Stimulated activated CD4-positive, alpha-beta T cell treated with anti-CD3 and anti-CD28 coated beads, Interleukin-4, amount 100 ng/mL, for 48 hours (primary cell): ENCODE measurements at regions not wholly inside any gene's neighbourhood (a gene's known extent, or its start where the extent isn't known, plus 50 kb on each side); places are given as distances from the start of the nearest gene placed in this dataset.
"Not testable (repeated sequence)": the region's sequence is repeated elsewhere in the genome, so short reads cannot be mapped to it uniquely, and the experiment has no call there.

Experiments used
- DNase-seq, 2 donors: peaks; one replicate each; pipeline ENCODE4 v3.0.0-alpha.2; 2020; ENCODE audit warnings: low read depth in 2 of 2

GRCh38 chr3:72088486-72089025, 303.6 kb upstream of the PROK2 start:
- DNase-seq, result no peak

- no peak for DNase-seq
Measured at GRCh38 chr3:72087420-72087819, 302.5 kb upstream of the PROK2 start.

DNA sequence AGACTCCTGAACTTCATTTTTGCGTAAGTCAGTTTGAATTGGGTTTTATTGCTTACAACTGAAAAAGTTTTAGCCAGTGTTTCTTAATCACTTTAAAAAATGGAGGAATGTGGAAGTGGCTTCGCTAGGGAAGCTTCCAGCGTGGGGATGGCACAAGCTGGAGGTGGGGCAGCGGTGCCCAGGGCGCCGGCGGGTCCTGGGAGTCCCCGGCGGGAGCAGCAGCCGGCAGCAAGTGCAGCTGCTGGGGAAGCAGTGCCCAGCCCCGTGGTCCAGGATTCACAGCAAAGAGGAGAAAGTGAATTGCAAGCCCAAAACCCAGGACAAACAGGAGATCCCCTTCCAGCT, 301.8 kb upstream of the PROK2 start:
- no peak for DNase-seq

DNA sequence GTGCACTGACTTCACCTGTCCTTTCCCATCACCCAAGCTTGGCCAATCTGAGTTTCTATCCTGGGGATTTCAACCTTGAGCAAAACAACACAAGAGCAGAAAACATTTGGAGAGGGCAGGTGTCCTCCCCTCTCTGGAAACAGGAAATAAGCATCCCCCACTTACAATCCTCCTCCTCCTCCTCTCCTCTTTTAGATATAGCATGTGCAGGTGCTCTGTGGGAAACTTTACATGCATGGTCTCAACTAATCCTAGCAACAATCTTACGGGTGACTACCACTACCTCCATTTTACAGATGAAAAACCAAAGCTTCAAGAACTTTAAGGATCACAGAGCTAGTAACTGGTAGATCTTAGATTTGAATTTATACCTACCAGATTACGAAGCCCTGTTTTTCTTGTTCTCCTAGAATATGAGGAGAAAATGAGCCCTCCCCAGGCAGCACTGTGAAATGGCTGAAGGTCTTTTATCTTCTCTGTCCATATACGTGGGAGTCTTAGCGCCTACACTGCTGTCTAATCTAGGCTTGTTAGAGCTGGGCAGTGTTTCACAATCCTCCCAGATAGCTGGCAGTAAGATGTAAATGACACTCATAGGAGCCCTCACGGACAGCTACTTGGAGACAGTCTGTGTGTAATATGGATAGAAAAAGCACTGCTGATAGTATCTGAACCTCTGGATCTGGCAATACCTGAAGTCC, 301.2 kb upstream of the PROK2 start:
- DNase-seq, result no peak

GRCh38 chr3:72085036-72085435, 300.1 kb upstream of the PROK2 start:
- DNase-seq, result no peak

GRCh38 chr3:72082776-72083462, 298.0 kb upstream of the PROK2 start:
- no peak for DNase-seq

GRCh38 chr3:72082186-72082715, 297.3 kb upstream of the PROK2 start:
- no peak for DNase-seq

DNA sequence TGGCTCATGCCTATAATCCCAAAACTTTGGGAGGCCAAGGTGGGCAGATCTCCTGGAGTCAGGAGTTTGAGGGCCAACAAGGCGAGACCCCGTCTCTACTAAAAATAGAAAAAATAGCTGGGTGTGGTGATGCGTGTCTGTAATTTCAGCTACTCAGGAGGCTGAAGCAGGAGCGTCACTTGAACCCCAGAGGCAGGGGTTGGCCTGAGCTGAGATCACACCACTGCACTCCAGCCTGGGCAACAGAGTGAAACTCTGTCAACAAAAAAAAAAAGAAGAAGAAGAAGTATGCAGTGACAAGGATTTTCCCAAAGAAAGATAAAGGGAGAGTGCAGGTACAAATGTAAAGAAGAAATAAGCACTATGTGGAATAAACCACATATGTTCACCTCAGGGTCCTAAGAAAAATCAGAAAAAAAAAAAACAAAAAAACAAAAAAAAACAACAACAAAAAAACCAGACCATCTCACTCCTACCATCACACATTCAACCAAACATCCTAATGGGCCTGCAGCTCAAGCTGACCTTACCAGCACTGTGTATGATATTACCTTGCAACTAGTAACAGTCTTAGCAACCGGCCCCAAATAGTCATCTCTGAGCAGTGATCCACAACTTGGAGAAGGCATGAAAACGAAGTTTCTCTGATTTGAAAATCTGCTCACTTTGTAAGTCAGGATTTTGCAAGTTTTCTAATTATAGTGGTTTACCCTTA, 296.7 kb upstream of the PROK2 start:
- DNase-seq, result no peak

GRCh38 chr3:72080800-72081199, 295.9 kb upstream of the PROK2 start:
- no peak for DNase-seq

- DNase-seq, result no peak
Measured at GRCh38 chr3:72080095-72080494, 295.1 kb upstream of the PROK2 start.

DNA sequence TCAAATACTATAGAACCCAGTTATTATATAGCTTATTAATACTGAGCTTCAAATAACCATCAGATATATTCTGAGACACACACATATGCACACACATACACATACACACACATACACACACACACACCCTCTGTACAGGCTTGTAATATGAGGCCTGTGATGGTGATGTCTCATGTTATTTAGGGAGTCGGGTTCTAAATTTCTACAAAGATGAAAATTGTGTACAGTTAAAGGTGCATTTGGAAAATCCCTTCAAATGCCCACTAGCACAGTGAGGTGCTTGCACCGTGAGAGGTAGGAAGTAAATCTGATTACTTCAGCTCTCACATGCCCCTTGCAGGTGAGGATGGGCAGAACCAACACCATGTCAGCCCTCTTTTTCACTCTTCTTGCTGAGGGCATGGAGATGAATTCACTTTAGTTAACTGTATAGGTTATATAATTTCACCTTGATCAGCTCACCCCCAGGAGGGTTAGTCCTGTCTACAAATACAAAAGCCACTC, 294.5 kb upstream of the PROK2 start:
- DNase-seq, result no peak

DNA sequence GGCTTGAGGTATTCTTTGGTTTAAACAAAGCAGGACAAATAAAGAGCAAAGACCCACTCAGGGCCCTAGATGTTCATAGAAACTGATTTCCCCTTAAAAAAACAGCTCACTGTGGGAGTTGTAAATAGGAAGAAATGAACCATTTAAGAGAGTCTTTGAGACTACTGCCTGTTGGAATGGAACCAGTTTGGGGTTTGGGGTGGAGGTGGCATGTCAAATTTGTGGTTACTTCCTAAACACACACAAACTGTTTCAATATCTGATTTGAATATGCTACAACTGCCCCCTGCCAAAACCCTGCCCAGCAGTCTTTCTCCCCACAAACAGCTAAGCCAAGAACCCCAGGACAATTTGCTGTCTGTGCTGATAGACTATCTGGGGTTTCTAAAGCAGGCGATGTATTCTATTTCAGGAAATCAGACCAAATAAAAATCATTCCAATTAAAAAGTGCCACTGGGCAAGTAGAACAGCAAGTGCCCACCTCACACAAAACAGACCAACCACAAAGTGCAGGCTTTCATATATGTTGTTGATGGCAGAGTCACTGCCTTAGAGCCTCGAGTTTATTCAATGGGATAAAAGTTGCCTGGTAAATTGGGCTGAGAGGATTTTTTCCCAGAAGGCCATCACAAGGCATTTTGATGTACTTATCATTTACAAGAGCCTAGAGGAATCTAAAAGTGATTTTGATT, 293.9 kb upstream of the PROK2 start:
- DNase-seq, result no peak

DNA sequence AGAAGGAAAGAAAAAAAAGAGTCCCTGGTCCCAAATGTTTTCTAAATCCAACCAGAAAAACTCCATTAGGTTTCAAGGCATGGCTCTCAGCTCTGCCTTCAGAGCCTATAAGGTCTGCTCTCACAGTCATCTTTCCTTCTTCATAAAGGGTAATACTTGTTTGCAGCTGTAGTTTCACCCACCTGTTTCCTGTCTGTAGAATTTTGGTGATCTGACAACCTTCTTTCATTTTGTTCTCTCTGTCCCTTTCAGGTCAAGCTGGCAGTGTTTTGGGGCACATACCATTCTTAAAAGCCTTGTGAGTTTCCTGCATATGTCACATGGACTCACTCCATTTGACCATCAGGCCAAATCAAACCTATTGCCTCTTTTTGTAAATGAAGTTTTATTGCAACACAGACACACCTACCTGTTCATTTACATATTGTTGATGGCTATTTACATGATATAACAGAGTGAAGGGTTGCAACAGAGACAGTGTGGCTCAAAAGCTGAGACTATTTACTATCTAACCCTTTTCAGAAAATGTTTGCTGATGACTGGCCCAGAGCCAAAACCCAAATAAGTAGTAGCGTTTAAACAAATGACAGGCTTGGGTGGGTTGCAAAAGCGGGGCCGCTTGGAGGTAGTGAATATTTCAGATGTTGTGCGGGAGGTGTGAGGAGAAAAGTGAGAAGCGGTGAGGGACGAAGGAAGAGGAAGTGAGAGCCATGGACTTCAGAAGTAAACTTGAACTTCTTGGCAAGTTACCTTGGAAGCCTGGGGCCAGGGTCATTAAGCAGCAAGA, 292.7 kb upstream of the PROK2 start:
- no peak for DNase-seq

DNA sequence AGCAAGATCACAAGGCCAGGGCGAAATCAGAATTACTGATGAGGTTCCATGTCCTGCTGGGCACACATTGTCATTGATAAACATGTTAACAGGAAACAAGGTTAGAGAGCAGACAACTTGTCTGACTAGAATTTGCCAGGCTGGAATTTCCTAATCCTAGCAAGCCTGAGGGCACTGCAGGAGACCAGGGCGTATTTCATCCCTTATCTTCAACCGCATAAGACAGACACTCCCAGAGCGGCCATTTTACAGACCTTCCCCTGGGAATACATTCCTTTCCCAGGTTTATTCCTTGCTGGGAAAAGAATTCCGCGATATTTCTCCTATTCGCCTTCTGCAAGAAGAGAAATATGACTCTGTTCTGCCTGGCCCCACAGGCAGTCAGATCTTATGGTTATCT, 290.9 kb upstream of the PROK2 start:
- not testable (repeated sequence) for DNase-seq

- no peak for DNase-seq
Measured at GRCh38 chr3:72071624-72072023, 286.7 kb upstream of the PROK2 start.

DNA sequence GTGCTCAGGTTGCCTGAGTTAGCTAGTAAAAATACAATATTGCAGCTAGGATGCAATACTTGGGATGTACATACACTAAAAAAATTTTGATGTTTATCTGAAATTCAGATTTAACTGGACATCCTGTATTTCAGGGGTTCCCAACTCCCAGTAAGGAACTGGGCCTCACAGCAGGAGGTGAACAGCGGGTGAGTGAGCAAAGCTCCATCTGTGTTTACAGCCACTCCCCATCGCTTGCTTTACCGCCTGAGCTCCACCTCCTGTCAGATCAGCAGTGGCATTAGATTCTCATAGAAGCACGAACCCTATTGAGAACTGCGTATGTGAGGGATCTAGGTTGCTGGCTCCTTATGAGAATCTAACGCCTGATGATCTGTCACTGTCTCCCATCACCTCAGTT, 285.1 kb upstream of the PROK2 start:
- no peak for DNase-seq

GRCh38 chr3:72069543-72069942, 284.6 kb upstream of the PROK2 start:
- no peak for DNase-seq

GRCh38 chr3:72068621-72069020, 283.7 kb upstream of the PROK2 start:
- no peak for DNase-seq

GRCh38 chr3:72067721-72068120, 282.8 kb upstream of the PROK2 start:
- no peak for DNase-seq

DNA sequence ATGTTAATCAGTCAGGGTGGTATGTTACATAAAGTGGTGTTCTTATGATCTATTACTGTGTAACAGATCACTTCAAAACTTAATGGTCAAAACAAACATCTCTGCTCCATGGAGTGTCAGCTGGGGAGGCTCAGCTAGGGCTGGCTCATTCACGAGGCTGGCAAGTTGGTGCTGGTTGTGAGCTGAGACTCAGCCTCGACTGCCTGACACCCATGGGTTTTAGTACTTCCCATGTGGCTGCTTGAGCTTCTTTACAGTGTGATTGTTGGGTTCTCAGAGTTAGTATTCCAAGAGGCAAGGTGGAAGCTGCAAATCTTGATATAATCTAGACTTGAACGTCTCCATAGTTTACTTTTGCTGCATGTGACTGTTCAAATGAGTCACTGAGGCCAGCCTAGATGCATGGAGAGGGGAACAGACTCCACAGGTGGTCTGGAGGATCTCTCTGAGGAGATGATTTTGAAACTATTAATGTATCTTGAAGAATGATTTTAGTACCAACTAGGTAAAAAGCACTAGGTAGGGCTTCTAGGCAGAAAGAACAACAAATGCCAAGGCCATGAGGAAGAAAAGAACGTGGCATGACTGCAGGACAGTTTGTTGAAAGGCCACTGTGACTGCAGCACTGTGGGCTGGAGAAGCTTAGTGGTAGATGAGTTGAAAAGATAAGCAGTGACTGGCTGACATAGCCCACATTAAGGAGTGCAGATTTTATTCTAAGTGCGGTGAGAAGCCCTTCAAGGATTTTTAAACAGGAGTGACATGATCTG, 281.1 kb upstream of the PROK2 start:
- no peak for DNase-seq
